Endothelial cell of umbilical vein (primary cell): ENCODE measurements at regions not wholly inside any gene's neighbourhood (a gene's known extent, or its start where the extent isn't known, plus 50 kb on each side); places are given as distances from the start of the nearest gene placed in this dataset.

Experiments used
- BruUV-seq: library from RNA; stranded (reverse); fragments of 400-500 nt; replicated peaks from 2 replicates; lab custom pipeline; 2021; lab: Mats Ljungman, UMichigan
- CTCF ChIA-PET: fragments of 300-600, 350-600 bp; sonication (Branson Sonifier 250); formaldehyde crosslinking; loops from one replicate; lab custom pipeline; 2021; ENCODE audit warnings: antibody characterized with exemption, inconsistent platforms; lab: Charles Lee
- POLR2A ChIA-PET: fragments of 300-600, 350-600 bp; sonication (Branson Sonifier 250); formaldehyde crosslinking; loops from one replicate; lab custom pipeline; 2021; ENCODE audit warnings: antibody characterized with exemption, inconsistent platforms; lab: Charles Lee
- DNase-seq: peaks from one replicate; pipeline ENCODE4 v3.0.0-alpha.2; 2011; ENCODE audit warnings: low read depth, low spot score
- FAIRE-seq: peaks from 2 replicates; lab custom pipeline; 2011; peaks lifted over from hg19 to GRCh38; lab: Jason Lieb, UNC
- H2AFZ ChIP-seq: 2 replicates; pipeline ENCODE4 v1.6.0; 2012; ENCODE audit warnings: low read depth, low read length, control low read depth, inconsistent platforms
- H3K27ac ChIP-seq: 2 replicates; pipeline ENCODE4 v1.5.1; 2011; ENCODE audit warnings: low read depth, mild to moderate bottlenecking, control low read depth, low read length, moderate library complexity; ENCODE audit not compliant: insufficient read depth
- H3K27me3 ChIP-seq, 2 experiments: 2 replicates each; pipeline versions ENCODE4 v1.6.0 to v1.6.1; 2011; ENCODE audit warnings: low read length in 2 of 2, mixed read lengths in 1 of 2; ENCODE audit not compliant: control insufficient read depth in 2 of 2, insufficient read depth in 2 of 2
- H3K36me3 ChIP-seq, 2 experiments: 2 replicates in 1 of 2; 3 replicates in 1 of 2; pipeline ENCODE4 v1.5.1; 2011; ENCODE audit warnings: low read length in 2 of 2, mild to moderate bottlenecking in 1 of 2, moderate library complexity in 1 of 2; ENCODE audit not compliant: control insufficient read depth in 2 of 2, insufficient read depth in 2 of 2; ENCODE audit errors: extremely low read depth in 1 of 2
- H3K4me1 ChIP-seq: 3 replicates; pipeline ENCODE4 v1.5.1; 2011; ENCODE audit warnings: mild to moderate bottlenecking, low read length; ENCODE audit not compliant: control insufficient read depth, insufficient read depth; ENCODE audit errors: extremely low read depth
- H3K4me2 ChIP-seq: 2 replicates; pipeline ENCODE4 v1.6.1; 2011; ENCODE audit warnings: low read length, control low read depth, mixed read lengths; ENCODE audit not compliant: insufficient read depth
- H3K4me3 ChIP-seq, 3 experiments: fragments of 200-600 bp in 1 of 3; sonication (generic), shearing (Covaris generic) in 1 of 3; replicated peaks in 1 of 3; 2 replicates each; pipeline ENCODE4 v1.5.1; 2011 to 2016; ENCODE audit warnings: control low read depth in 3 of 3, low read length in 3 of 3, mild to moderate bottlenecking in 2 of 3, inconsistent platforms in 1 of 3, low read depth in 1 of 3, moderate library complexity in 1 of 3; ENCODE audit not compliant: insufficient read depth in 1 of 3
- H3K79me2 ChIP-seq: 2 replicates; pipeline ENCODE4 v1.6.0; 2012; ENCODE audit warnings: low read length, inconsistent platforms; ENCODE audit not compliant: control insufficient read depth, insufficient read depth
- H3K9ac ChIP-seq: replicated peaks from 2 replicates; pipeline ENCODE3; 2011; ENCODE audit warnings: low read length, control low read depth; ENCODE audit not compliant: insufficient read depth; ENCODE audit errors: extremely low read depth
- H3K9me1 ChIP-seq: replicated peaks from 3 replicates; pipeline ENCODE4 v1.6.0; 2011; ENCODE audit warnings: mild to moderate bottlenecking, low read length; ENCODE audit not compliant: control insufficient read depth, insufficient read depth; ENCODE audit errors: extremely low read depth
- H3K9me3 ChIP-seq: replicated peaks from 2 replicates; pipeline ENCODE4 v1.5.1; 2012; ENCODE audit warnings: low read length, inconsistent platforms; ENCODE audit not compliant: control insufficient read depth, insufficient read depth
- H4K20me1 ChIP-seq: replicated peaks from 2 replicates; pipeline ENCODE3; 2011; ENCODE audit warnings: mild to moderate bottlenecking, low read length; ENCODE audit not compliant: control insufficient read depth, insufficient read depth; ENCODE audit errors: extremely low read depth
- CTCF ChIP-seq, 2 donors: IDR thresholded peaks; 1 replicate in 1 of 2; 2 replicates in 1 of 2; pipeline ENCODE4 v1.5.1; 2011; ENCODE audit warnings: low read length in 2 of 2, mild to moderate bottlenecking in 2 of 2, moderate library complexity in 2 of 2, control low read depth in 1 of 2, inconsistent platforms in 1 of 2, low read depth in 1 of 2; ENCODE audit not compliant: insufficient read depth in 1 of 2; ENCODE audit errors: extremely low read depth in 1 of 2
- EZH2 ChIP-seq: IDR thresholded peaks from 2 replicates; pipeline ENCODE4 v1.6.1; 2012; ENCODE audit warnings: borderline replicate concordance, low read depth, mild to moderate bottlenecking, moderate library complexity, low read length, inconsistent platforms; ENCODE audit not compliant: severe bottlenecking
- FOS ChIP-seq: IDR thresholded peaks from 2 replicates; pipeline ENCODE4 v1.6.1; 2011; ENCODE audit warnings: mild to moderate bottlenecking, low read length, moderate library complexity, borderline replicate concordance; ENCODE audit not compliant: insufficient read depth
- GATA2 ChIP-seq: IDR thresholded peaks from 2 replicates; pipeline ENCODE4 v1.7.0; 2011; ENCODE audit warnings: low read depth, mild to moderate bottlenecking, moderate library complexity, mixed read lengths, low read length; ENCODE audit not compliant: insufficient read length, insufficient read depth
- JUN ChIP-seq: IDR thresholded peaks from 2 replicates; pipeline ENCODE4 v1.6.1; 2011; ENCODE audit warnings: borderline replicate concordance, low read depth; ENCODE audit not compliant: insufficient read length, insufficient read depth
- MAX ChIP-seq: IDR thresholded peaks from 2 replicates; pipeline ENCODE4 v1.6.1; 2011; ENCODE audit not compliant: insufficient read depth, insufficient read length
- MYC ChIP-seq: IDR thresholded peaks from one replicate; pipeline ENCODE4 v1.6.1; 2011; ENCODE audit warnings: mild to moderate bottlenecking, low read depth, low read length
- POLR2A ChIP-seq: IDR thresholded peaks from 2 replicates; pipeline ENCODE4 v1.6.1; 2012; ENCODE audit warnings: low read depth, mild to moderate bottlenecking, control low read depth, low read length
- POLR2AphosphoS5 ChIP-seq: IDR thresholded peaks from 2 replicates; pipeline ENCODE4 v1.6.1; 2012; ENCODE audit warnings: low read depth, mild to moderate bottlenecking, control low read depth, low read length, moderate library complexity; ENCODE audit not compliant: insufficient read depth
- dilution Hi-C: fragments of 300-500 bp; cut with MboI; formaldehyde crosslinking; loops from one replicate; pipeline ENCODE4 v1.15.0; 2019; ENCODE audit warnings: low sequenced_read_pairs; ENCODE audit not compliant: extremely low pct_ligation_motif_present
- intact Hi-C: fragments of 100-400 bp; cut with micrococcal nuclease; formaldehyde crosslinking; loops from one replicate; pipeline ENCODE4 v1.10.0; 2022

DNA sequence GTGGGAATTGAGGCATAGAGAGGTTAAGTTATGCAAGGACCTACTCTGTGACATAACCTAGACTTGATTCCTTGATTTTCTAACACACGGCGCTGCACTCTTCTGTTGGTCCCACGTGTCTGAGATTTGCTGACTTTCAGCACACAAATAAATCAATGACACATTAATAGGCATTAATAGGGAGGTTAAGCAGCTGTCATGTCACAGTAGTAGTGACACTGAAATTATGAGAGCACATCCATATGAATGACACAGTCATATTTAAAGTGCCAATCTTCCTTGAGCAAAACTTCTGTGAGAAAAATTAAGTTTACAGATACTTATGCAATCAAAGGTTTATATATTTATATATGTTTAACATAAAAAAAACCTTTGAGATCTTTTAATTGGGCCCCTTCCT, 805.4 kb upstream of the SORCS1 start:
- ChIA-PET CTCF (no interaction called here), POLR2A (no interaction called here)
- Histone ChIP-seq H3K4me3 (no peak overlapping the region), H3K79me2 (no peaks in the 10 kb centered on the region), H3K9ac (no peak overlapping the region), H4K20me1 (no peaks in the 10 kb centered on the region), H3K36me3 (no peaks in the 10 kb centered on the region), H3K27ac (no peak overlapping the region), H3K4me2 (no peak overlapping the region), H3K27me3 (no peaks in the 10 kb centered on the region), H3K4me1 (no peaks in the 10 kb centered on the region), H2AFZ (no peak overlapping the region), H3K9me3 (peaks cover 3% of the 10 kb centered on the region), H3K9me1 (no peaks in the 10 kb centered on the region)
- no TSS peak for BruUV-seq
- TF ChIP-seq JUN (no peak), EZH2 (no peak), POLR2AphosphoS5 (no peak), POLR2A (no peak), CTCF (IDR thresholded peaks at IDR 0.05; ENCODE audit: extremely low read depth in 1 of 2, insufficient read depth in 1 of 2, low read depth in 1 of 2, low read length in 2 of 2) (no peak), MAX (no peak), MYC (no peak), FOS (no peak), GATA2 (no peak)
- no peak for FAIRE-seq
- DNase-seq, result no peak
- intact Hi-C loops (no loop called here), dilution Hi-C loops (no loop called here)
